Left colon (tissue), 2 donors: ENCODE measurements at regions not wholly inside any gene's neighbourhood (a gene's known extent, or its start where the extent isn't known, plus 50 kb on each side); places are given as distances from the start of the nearest gene placed in this dataset.

Experiments used
- ATAC-seq: fragments of 200-7000 bp; cut with Tn5 transposase; one replicate; pipeline ENCODE4 v1.9.1; 2020; ENCODE audit warnings: mild to moderate bottlenecking, moderate library complexity
- DNase-seq, 2 donors: peaks; one replicate each; pipeline ENCODE4 v3.0.0-alpha.2; 2020
- intact Hi-C, 2 donors: fragments of 100-400 bp; cut with DNase I in 1 of 2; cut with micrococcal nuclease in 1 of 2; formaldehyde crosslinking; loops; one replicate each; pipeline versions ENCODE4 v1.11.2 to v1.14.0; 2022; cut with DNase I, micrococcal nuclease
- donor health status: DM: no; HTN: no; CAD: no.
- donor health status: DM: yes; HTN: yes; CAD: no.

- DNase-seq (no peak), ATAC-seq (no peak)
- intact Hi-C loops, result no loop called here
These were observed 526.2 kb upstream of the CDH6 start for GRCh38 chr5:30667293-30667692.

GRCh38 chr5:30663536-30663935 lies 530.0 kb upstream of the CDH6 start:
- intact Hi-C loops, result no loop called here
- ATAC-seq, result no peak
- no peak for DNase-seq

GRCh38 chr5:30662373-30662772 lies 531.1 kb upstream of the CDH6 start:
- ATAC-seq (no peak), DNase-seq (no peak)
- intact Hi-C loops, result no loop called here

GRCh38 chr5:30661730-30662129 lies 531.8 kb upstream of the CDH6 start:
- ATAC-seq, result no peak
- intact Hi-C loops, result no loop called here
- no peak for DNase-seq

GRCh38 chr5:30659417-30659816 lies 534.1 kb upstream of the CDH6 start:
- intact Hi-C loops, result no loop called here
- DNase-seq (no peak), ATAC-seq (no peak)

- no peak for ATAC-seq
- DNase-seq, result no peak
- intact Hi-C loops, result no loop called here
These were observed 543.2 kb upstream of the CDH6 start for GRCh38 chr5:30650311-30650710.

GRCh38 chr5:30638899-30639298 lies 554.6 kb upstream of the CDH6 start:
- intact Hi-C loops, result no loop called here
- DNase-seq, result no peak
- no peak for ATAC-seq

GRCh38 chr5:30627945-30628344 lies 565.5 kb upstream of the CDH6 start:
- ATAC-seq (no peak), DNase-seq (no peak)
- intact Hi-C loops, result no loop called here

GRCh38 chr5:30626557-30626956 lies 566.9 kb upstream of the CDH6 start:
- intact Hi-C loops, result no loop called here
- ATAC-seq (no peak), DNase-seq (no peak)

GRCh38 chr5:30620481-30621085 lies 572.9 kb upstream of the CDH6 start:
- ATAC-seq (no peak), DNase-seq (no peak)
- intact Hi-C loops, result no loop called here

GRCh38 chr5:30608501-30608900 lies 585.0 kb upstream of the CDH6 start:
- ATAC-seq (no peak), DNase-seq (no peak)
- intact Hi-C loops, result no loop called here

- intact Hi-C loops, result no loop called here
- ATAC-seq (no peak), DNase-seq (no peak)
These were observed 586.1 kb upstream of the CDH6 start for GRCh38 chr5:30607301-30607894.

- DNase-seq, result no peak
- intact Hi-C loops, result no loop called here
- ATAC-seq, result peak; percentile 62
These were observed 587.7 kb upstream of the CDH6 start for GRCh38 chr5:30605693-30606268.

- DNase-seq, result no peak
- intact Hi-C loops, result no loop called here
- no peak for ATAC-seq
These were observed 588.7 kb upstream of the CDH6 start for GRCh38 chr5:30604648-30605262.

- intact Hi-C loops, result no loop called here
- ATAC-seq, result peak; percentile 15
- DNase-seq, result no peak
These were observed 592.6 kb upstream of the CDH6 start for GRCh38 chr5:30600892-30601291.

GRCh38 chr5:30596495-30597064 lies 596.9 kb upstream of the CDH6 start:
- intact Hi-C loops, result no loop called here
- DNase-seq (no peak), ATAC-seq (no peak)

- intact Hi-C loops, result no loop called here
- no peak for ATAC-seq
- no peak for DNase-seq
These were observed 599.2 kb upstream of the CDH6 start for GRCh38 chr5:30594331-30594730.

- DNase-seq (no peak), ATAC-seq (no peak)
- intact Hi-C loops, result no loop called here
These were observed 600.7 kb upstream of the CDH6 start for GRCh38 chr5:30592833-30593232.

GRCh38 chr5:30581198-30581935 lies 612.1 kb upstream of the CDH6 start:
- ATAC-seq (no peak), DNase-seq (no peak)
- intact Hi-C loops, result no loop called here

- intact Hi-C loops, result no loop called here
- DNase-seq, result no peak
- ATAC-seq, result no peak
These were observed 618.7 kb upstream of the CDH6 start for GRCh38 chr5:30574761-30575160.
